ENCODE measurements at regions not wholly inside any gene's neighbourhood (a gene's known extent, or its start where the extent isn't known, plus 50 kb on each side); places are given as distances from the start of the nearest gene placed in this dataset.

GRCh38 chr12:5195691-5196090 lies 152.0 kb downstream of the KCNA5 start:
- no peak for DNase-seq

- no peak for DNase-seq
Measured at GRCh38 chr12:5197131-5197530, 153.5 kb downstream of the KCNA5 start.

GRCh38 chr12:5197656-5198055 lies 154.0 kb downstream of the KCNA5 start:
- DNase-seq: no peak

GRCh38 chr12:5200278-5201087 lies 156.8 kb downstream of the KCNA5 start:
- no peak for DNase-seq

GRCh38 chr12:5201554-5202218 lies 158.0 kb downstream of the KCNA5 start:
- no peak for DNase-seq

GRCh38 chr12:5203274-5203673 lies 159.6 kb downstream of the KCNA5 start:
- DNase-seq: no peak

- no peak for DNase-seq
Measured at GRCh38 chr12:5203720-5204119, 160.0 kb downstream of the KCNA5 start.

GRCh38 chr12:5204271-5204670 lies 160.6 kb downstream of the KCNA5 start:
- DNase-seq: no peak

GRCh38 chr12:5204831-5205230 lies 161.2 kb downstream of the KCNA5 start:
- no peak for DNase-seq

- no peak for DNase-seq
Measured at GRCh38 chr12:5206401-5207175, 162.9 kb downstream of the KCNA5 start.

GRCh38 chr12:5210179-5210922 lies 166.7 kb downstream of the KCNA5 start:
- no peak for DNase-seq

- DNase-seq: no peak
Measured at GRCh38 chr12:5210923-5211290, 167.2 kb downstream of the KCNA5 start.

- no peak for DNase-seq
Measured at GRCh38 chr12:5213336-5213735, 169.7 kb downstream of the KCNA5 start.

GRCh38 chr12:5213990-5214389 lies 170.3 kb downstream of the KCNA5 start:
- DNase-seq: no peak

GRCh38 chr12:5217936-5218335 lies 174.3 kb downstream of the KCNA5 start:
- DNase-seq: no peak

GRCh38 chr12:5220099-5220498 lies 176.4 kb downstream of the KCNA5 start:
- DNase-seq: no peak

GRCh38 chr12:5220835-5221234 lies 177.2 kb downstream of the KCNA5 start:
- no peak for DNase-seq

GRCh38 chr12:5222011-5222461 lies 178.4 kb downstream of the KCNA5 start:
- DNase-seq: no peak

GRCh38 chr12:5222729-5223128 lies 179.1 kb downstream of the KCNA5 start:
- no peak for DNase-seq

- no peak for DNase-seq
Measured at GRCh38 chr12:5223881-5224280, 180.2 kb downstream of the KCNA5 start.

GRCh38 chr12:5226581-5226980 lies 182.9 kb downstream of the KCNA5 start:
- DNase-seq: no peak

All from muscle of arm (tissue), 1 donor.